ENCODE measurements at regions not wholly inside any gene's neighbourhood (a gene's known extent, or its start where the extent isn't known, plus 50 kb on each side); places are given as distances from the start of the nearest gene placed in this dataset.

GRCh38 chr5:118258223-118258622 is 730.1 kb downstream of the DTWD2 start:
- no peak for DNase-seq (ENCODE audit: extremely low read depth, insufficient read length)
- H3K27me3 ChIP-seq (replicated peaks; ENCODE audit: control insufficient read depth, insufficient read depth, low read length) = no peaks in the 10 kb centered on the region
- H3K36me3 ChIP-seq (ENCODE audit: control insufficient read depth, insufficient read depth, low read length) = no peaks in the 10 kb centered on the region
- TF ChIP-seq CTCF (IDR thresholded peaks at IDR 0.05; ENCODE audit: insufficient read depth, low read length, poor library complexity, severe bottlenecking) = no peak
- no peak overlapping the region for H3K4me3 ChIP-seq (replicated peaks; ENCODE audit: low read depth, low read length)

- no peak for DNase-seq (ENCODE audit: extremely low read depth, insufficient read length)
Observed at GRCh38 chr5:118257066-118257465, 731.3 kb downstream of the DTWD2 start.

GRCh38 chr5:118253225-118254061 is 734.9 kb downstream of the DTWD2 start:
- no peak for TF ChIP-seq CTCF (IDR thresholded peaks at IDR 0.05; ENCODE audit: insufficient read depth, low read length, poor library complexity, severe bottlenecking)
- no peaks in the 10 kb centered on the region for H3K36me3 ChIP-seq (ENCODE audit: control insufficient read depth, insufficient read depth, low read length)
- H3K27me3 ChIP-seq (replicated peaks; ENCODE audit: control insufficient read depth, insufficient read depth, low read length) = no peaks in the 10 kb centered on the region
- no peak overlapping the region for H3K4me3 ChIP-seq (replicated peaks; ENCODE audit: low read depth, low read length)
- DNase-seq (ENCODE audit: extremely low read depth, insufficient read length) = no peak

More at GRCh38 chr5:118257066-118257465, 731.3 kb downstream of the DTWD2 start:
- H3K36me3 ChIP-seq (ENCODE audit: control insufficient read depth, insufficient read depth, low read length) = no peaks in the 10 kb centered on the region
- TF ChIP-seq CTCF (IDR thresholded peaks at IDR 0.05; ENCODE audit: insufficient read depth, low read length, poor library complexity, severe bottlenecking) = no peak
- H3K4me3 ChIP-seq (replicated peaks; ENCODE audit: low read depth, low read length) = no peak overlapping the region
- H3K27me3 ChIP-seq (replicated peaks; ENCODE audit: control insufficient read depth, insufficient read depth, low read length) = no peaks in the 10 kb centered on the region

GRCh38 chr5:118249386-118249785 is 739.0 kb downstream of the DTWD2 start:
- Histone ChIP-seq H3K36me3 (ENCODE audit: control insufficient read depth, insufficient read depth, low read length) (no peaks in the 10 kb centered on the region), H3K4me3 (replicated peaks; ENCODE audit: low read depth, low read length) (no peak overlapping the region), H3K27me3 (replicated peaks; ENCODE audit: control insufficient read depth, insufficient read depth, low read length) (no peaks in the 10 kb centered on the region)
- no peak for DNase-seq (ENCODE audit: extremely low read depth, insufficient read length)
- no peak for TF ChIP-seq CTCF (IDR thresholded peaks at IDR 0.05; ENCODE audit: insufficient read depth, low read length, poor library complexity, severe bottlenecking)

GRCh38 chr5:118247458-118247857 is 740.9 kb downstream of the DTWD2 start:
- Histone ChIP-seq H3K36me3 (ENCODE audit: control insufficient read depth, insufficient read depth, low read length) (no peaks in the 10 kb centered on the region), H3K4me3 (replicated peaks; ENCODE audit: low read depth, low read length) (no peak overlapping the region), H3K27me3 (replicated peaks; ENCODE audit: control insufficient read depth, insufficient read depth, low read length) (no peaks in the 10 kb centered on the region)
- TF ChIP-seq CTCF (IDR thresholded peaks at IDR 0.05; ENCODE audit: insufficient read depth, low read length, poor library complexity, severe bottlenecking) = no peak
- no peak for DNase-seq (ENCODE audit: extremely low read depth, insufficient read length)

Measured in GM06990 (cell line).